Renal pelvis (tissue), 1 donor: ENCODE measurements at regions not wholly inside any gene's neighbourhood (a gene's known extent, or its start where the extent isn't known, plus 50 kb on each side); places are given as distances from the start of the nearest gene placed in this dataset.
"Not testable (repeated sequence)": the region's sequence is repeated elsewhere in the genome, so short reads cannot be mapped to it uniquely, and the experiment has no call there.

ENCODE experiments used
- DNase-seq: peaks from one replicate; pipeline ENCODE4 v3.0.0-alpha.2; 2013

GRCh38 chr5:124025306-124025845, 513.4 kb downstream of the CSNK1G3 start:
- DNase-seq, result no peak

GRCh38 chr5:124022966-124023365, 511.0 kb downstream of the CSNK1G3 start:
- no peak for DNase-seq

- DNase-seq, result no peak
Measured at GRCh38 chr5:124021776-124022175, 509.8 kb downstream of the CSNK1G3 start.

GRCh38 chr5:124021066-124021641, 509.2 kb downstream of the CSNK1G3 start:
- no peak for DNase-seq

GRCh38 chr5:124017321-124017720, 505.3 kb downstream of the CSNK1G3 start:
- DNase-seq, result not testable (repeated sequence)

- no peak for DNase-seq
Measured at GRCh38 chr5:124007675-124008398, 495.9 kb downstream of the CSNK1G3 start.

GRCh38 chr5:124001036-124001615, 489.1 kb downstream of the CSNK1G3 start:
- no peak for DNase-seq

- no peak for DNase-seq
Measured at GRCh38 chr5:124000538-124000937, 488.6 kb downstream of the CSNK1G3 start.

- no peak for DNase-seq
Measured at GRCh38 chr5:123997462-123998215, 485.7 kb downstream of the CSNK1G3 start.

- no peak for DNase-seq
Measured at GRCh38 chr5:123997064-123997461, 485.1 kb downstream of the CSNK1G3 start.

- DNase-seq, result no peak
Measured at GRCh38 chr5:123992641-123993040, 480.7 kb downstream of the CSNK1G3 start.

GRCh38 chr5:123987956-123988355, 476.0 kb downstream of the CSNK1G3 start:
- no peak for DNase-seq

- DNase-seq, result no peak
Measured at GRCh38 chr5:123976379-123977033, 464.5 kb downstream of the CSNK1G3 start.

GRCh38 chr5:123975521-123975920, 463.5 kb downstream of the CSNK1G3 start:
- not testable (repeated sequence) for DNase-seq

- no peak for DNase-seq
Measured at GRCh38 chr5:123966781-123967180, 454.8 kb downstream of the CSNK1G3 start.

GRCh38 chr5:123965626-123966025, 453.6 kb downstream of the CSNK1G3 start:
- DNase-seq, result no peak

GRCh38 chr5:123964884-123965283, 452.9 kb downstream of the CSNK1G3 start:
- DNase-seq, result no peak

GRCh38 chr5:123960526-123960925, 448.5 kb downstream of the CSNK1G3 start:
- DNase-seq, result no peak

GRCh38 chr5:123951582-123951977, 439.6 kb downstream of the CSNK1G3 start:
- DNase-seq, result no peak

GRCh38 chr5:123950701-123951581, 439.0 kb downstream of the CSNK1G3 start:
- DNase-seq, result no peak
